Left renal cortex interstitium (tissue), 4 donors: ENCODE measurements at regions not wholly inside any gene's neighbourhood (a gene's known extent, or its start where the extent isn't known, plus 50 kb on each side); places are given as distances from the start of the nearest gene placed in this dataset.

Source experiments
- DNase-seq, 4 donors: peaks; one replicate each; pipeline ENCODE4 v3.0.0-alpha.2; 2013; ENCODE audit warnings: low read depth in 4 of 4, low spot score in 2 of 4, missing footprints in 1 of 4

DNA sequence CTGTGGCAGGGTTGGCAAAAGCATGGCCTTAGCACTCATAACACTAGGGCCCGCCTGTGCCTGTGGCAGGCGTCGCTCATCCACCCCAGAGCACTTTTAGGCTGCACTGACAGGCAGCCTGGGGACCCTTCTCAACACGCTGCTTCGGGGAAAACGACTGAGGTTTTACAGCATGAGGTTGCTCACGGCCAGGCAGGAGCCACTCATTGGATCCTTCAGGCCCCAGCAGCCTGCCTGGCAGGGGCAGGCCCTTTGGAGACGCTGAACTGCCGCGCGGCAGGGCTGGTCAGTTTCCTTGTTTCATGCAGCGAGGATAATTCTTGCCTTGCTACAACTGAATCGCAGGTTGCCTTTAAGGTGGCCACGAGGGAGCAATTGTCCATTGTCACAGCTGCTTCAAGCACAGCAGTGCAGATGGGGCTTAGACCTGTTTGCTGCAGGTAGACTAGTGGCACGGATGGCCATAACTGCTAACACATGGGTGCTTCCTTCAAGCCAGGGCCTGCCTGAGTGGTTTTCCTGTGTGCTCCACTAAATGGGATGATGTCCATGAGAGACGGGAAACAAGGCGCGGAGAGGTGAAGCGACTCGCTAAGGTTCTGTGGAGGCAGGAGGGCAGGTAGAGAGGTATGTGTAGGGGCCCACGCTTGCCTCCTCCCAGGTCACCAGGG, 49.9 kb upstream of the HS6ST1 start:
- no peak for DNase-seq

DNA sequence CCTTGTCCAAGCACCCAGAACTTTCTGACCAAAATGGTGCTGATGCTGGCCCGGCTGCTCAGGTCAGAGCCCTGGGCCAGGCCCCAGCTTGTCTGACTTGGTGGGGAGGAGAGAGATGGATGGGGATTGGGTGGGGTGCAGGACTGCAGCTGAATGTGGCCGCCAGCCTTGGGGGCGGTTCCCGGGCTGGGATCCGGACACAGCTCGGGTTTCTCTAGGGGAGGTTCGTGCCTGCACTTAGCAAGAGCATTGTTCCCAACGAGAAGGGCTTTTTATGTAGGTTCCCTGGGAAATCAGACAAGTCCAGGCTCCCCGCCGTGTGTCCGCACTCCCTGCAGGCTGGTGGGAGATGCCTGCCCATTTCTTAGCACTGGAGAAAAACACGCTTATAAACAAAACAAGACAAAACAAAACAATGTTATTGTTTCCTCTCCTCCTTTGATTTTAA, 50.5 kb upstream of the HS6ST1 start:
- DNase-seq = no peak

DNA sequence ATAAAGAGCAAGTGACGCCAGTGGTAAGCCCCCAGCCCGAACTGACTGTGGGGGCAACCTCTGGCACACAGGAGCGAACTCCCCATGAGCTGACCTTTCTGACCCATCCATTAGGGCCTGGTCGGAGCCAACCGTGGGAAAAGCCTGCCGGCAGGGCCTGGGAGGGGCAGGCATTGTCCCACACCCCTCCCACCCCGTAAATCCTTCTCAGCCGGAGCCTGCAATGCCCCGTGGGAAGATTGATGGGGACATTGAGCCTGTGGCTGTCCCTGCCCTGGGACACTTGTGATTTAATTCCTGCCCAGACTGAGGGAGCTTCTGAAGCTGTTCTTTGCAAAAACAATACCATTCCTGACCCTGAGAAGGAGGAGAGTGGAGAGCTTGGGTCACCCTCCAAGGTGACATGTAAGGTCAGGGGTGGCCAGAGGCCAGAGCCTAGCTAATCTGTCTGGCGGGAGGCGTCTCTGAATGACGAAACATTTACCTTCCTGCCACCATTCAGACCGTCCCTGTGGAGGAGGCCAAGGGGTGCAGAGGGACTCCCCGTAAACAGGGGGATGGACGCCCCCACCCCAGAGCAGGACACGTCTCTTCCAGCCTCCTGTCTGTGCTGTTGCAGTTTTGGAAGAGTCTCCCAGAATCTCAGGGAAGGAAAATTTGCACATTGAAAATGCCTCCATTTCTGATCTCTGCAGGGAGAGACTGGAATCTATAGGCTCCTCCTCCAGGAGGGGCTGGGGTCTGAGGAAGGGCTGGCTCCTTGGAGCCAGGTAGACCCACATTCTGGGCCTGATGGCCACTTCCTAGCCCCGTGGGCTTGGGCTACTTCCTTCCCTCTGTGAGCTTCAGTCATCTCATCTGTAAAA, 51.2 kb upstream of the HS6ST1 start:
- DNase-seq = no peak

DNA sequence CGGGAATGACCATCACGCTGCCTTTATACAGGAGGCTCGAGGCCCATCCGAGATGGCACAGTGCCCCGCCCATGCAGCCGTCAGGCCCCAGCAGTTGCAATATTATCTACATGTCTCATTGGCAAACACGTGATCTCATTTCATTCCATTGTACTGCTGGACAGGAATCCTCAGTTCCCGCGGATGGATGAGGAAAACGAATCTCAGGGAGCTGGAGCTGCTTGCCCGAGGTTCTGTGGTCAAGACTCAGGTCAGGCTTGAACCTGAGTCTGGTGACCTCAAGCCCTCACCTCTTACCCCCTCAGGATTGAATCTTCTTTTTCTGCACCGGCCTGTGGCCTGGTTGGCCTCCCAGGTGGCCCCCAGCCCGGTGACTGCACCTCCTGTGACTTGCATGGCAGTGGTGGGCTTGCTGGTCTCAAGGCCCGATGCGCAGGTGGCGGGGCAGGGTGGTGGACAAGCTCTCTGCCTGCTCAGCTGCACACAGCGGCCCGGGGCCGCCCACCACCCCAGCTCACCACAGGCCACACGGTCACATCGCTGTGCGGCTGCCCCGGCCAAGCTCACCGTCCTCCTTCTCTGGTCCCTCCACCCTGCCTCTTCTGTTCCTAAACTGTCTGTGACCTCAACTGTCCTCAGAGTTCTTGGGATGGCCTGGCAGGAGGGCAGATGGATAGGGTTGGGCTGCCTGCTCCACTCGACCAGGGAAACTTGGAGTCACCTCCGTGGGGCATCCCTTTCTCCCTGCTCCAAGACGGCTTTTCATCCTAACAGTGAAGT, 52.0 kb upstream of the HS6ST1 start:
- DNase-seq = no peak

DNA sequence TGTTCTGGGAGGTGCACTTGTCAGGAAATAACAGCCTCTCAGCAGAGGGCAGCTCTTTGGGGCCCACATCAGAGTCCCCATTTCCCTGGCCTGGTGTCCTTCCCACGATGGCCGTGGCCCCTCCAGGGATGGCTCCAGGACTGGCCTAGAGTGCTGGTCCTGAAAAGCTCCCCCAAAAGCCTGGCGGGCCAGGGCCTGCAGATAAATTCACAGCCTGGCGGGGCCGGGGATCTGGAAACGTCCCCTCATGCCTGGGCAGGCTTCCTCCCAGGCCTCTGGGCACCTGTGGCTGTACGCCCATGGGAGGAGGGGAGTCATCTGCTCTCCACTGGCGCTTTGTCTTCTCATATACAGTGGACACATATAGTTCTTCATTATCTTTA, 52.6 kb upstream of the HS6ST1 start:
- DNase-seq = no peak

DNA sequence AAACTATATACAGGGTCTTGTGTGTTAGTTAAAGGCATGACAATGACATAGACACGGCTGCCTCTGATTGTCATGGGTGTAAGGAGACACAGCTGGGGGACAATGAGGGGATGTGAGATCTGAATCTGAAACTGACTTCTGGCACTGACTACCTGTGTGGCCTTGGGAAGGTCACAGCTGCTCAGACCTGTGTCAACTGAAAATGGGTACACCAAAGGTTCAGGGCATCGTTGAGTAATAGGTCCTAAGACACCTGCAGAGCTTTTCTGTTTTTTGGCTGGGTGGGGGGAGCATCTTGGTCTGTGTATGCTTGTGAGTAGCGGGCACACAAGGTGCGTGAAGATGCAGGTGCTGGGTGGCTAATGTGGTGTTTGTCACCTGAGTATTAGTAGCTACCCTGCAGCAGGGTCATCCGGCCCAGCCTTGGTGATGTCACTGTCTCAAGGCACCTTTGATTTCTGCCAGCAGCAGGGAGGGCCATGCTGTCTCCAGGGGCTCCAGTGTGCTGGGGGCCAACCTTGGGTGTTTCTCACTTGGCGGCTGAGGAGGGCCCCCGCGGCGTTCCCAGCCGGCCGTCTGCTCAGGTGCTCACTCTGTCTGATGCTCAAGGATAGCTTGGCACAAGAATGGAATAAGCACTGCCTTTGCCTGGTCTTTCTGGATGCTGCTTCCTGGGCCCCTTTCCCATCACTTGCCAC, 53.1 kb upstream of the HS6ST1 start:
- DNase-seq = no peak

DNA sequence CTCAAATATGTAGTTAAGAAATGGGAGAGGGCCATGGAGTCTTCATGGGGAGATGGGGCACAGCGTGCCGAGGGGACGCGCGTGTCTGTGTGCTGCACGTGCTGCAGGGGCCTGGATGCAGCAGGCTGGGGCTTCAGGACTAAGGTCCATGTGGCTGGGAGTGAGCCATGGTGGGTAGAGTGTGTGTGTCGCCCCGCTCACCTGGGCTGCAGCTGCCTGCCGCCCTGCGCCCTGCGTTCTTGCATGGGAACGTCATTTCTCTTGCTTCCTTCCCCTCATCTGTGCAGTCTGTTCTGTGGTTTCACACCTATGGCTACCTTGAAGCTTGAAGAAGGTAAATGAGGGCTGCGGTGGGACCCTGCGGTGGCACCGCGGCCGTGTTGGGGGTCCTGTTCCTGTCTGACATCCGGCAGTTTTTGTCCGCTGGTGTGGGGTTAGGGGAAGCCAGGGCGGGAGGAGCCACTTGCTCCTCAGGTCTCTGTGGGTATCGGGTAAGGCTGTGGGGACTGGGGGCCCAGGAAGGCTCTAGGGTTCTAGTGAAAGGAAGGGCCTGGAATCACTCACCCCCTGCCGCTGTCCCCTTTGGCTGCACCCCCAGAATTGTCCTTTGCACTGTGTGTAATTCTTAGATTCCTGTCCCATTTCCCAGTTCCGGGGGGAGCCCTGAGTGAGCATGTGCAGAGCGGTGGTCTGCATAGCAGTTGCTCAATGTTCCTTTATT, 54.1 kb upstream of the HS6ST1 start:
- no peak for DNase-seq

DNA sequence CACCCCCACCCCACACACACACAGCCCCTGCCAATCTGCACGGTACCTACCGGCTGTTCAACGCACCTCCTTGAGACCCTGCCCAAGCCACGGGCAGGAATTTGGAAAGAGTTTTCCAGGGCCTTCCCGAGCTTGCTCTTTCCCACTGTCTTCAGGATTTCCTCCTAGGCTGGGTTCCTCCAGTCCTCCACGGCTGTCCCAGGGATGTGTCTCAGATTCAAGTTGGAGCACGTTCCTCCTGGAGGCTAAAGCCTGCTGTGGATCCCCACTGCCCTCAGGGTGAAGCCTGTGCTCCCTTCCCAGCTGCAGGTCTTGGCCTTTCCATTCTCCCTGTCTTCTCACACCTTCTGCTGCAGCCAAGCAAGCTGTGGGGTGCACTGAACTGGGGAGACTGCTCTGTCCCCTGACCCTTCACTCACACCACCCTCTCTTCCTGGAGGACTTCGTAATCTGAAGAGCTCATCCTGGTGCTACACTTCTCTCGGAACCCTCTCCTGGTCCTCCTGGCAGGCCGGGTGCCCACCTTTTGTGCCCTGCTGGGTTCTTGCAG, 54.9 kb upstream of the HS6ST1 start:
- no peak for DNase-seq

DNA sequence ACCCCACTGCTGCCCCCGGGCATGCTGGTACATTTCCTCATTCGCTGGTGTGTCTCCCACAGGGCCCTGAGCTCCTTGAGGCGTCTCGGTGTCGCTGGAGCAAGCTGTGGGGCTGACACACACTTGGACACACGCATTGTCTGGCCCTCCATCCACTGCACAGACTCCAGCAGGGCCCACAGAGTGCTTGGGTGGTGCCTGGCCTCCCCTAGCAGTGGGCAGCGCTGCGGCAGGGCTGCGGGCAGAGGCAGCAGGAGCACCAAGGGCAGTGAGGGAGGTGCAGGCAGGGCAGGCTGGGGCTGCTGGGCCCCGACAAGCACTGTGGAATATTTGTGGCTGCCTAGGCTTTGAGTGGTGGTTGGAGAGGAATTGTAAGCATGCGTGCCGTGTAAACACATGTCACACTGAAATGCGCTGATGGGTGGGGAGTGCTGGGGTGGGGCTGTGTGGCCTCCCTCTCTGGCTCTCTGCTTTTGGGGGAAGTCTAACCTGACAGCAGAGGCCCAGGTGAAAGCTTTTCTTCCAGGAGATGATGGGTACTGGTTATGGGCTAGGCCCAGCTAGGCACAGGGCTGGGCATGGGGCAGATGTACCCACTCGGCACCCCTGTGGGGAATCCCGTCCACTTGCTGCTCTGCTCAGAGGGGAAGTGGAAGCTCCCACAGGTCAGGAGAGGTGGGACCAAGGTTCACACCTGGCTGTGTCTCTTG, 55.5 kb upstream of the HS6ST1 start:
- no peak for DNase-seq

DNA sequence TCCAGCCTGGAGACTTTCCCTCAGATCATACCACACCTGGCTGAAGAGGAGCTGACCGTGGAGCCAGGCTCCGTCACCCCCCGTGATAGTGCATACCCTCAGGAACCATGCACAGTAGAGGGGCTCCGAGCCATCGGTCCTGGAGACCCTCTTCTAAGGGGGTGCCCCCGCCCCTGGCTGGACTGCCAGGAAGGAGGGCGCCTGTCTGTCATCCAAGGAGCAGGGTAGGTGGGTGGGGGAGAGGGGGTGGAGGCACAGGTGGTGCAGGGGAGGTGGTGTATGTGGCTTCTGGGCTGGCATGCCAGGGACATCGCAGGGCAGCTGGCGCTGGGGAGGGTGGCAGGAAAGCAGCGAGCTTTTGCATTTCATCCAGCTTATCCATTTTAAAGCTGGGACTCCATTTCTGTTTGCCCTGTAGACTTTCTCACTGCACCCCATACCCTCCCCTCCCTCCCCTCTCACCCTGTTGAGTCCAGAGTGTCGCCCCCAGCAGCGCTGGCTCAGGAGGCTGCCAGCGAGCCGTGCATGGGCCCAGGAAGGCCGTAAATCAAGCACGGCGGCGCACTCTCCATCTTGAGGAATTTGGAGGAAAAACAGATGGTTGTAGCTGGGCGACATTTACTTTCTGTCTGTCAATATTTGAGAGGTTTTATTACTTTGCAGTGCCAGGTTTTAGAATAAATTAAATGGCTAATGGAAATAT, 56.2 kb upstream of the HS6ST1 start:
- DNase-seq = no peak

DNA sequence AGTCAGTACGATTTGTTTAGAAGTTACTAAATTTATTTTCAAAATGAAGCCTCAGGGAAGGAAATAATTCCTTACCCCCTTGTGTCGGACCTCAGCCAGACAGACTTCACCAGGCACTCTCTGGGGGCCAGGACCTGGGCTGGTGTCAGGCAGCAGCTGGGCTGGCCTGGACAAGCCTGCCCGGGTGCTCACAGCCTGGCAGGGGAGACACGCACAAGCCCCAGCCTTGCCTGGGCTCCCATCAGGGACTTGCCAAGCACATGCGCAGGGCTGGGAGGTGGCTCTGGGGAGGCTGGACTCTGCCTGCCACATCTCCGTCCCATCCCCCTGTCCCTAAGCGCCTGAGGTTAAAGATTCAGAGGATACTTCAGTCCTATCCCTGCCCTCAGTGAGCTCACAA, 56.8 kb upstream of the HS6ST1 start:
- DNase-seq = no peak

DNA sequence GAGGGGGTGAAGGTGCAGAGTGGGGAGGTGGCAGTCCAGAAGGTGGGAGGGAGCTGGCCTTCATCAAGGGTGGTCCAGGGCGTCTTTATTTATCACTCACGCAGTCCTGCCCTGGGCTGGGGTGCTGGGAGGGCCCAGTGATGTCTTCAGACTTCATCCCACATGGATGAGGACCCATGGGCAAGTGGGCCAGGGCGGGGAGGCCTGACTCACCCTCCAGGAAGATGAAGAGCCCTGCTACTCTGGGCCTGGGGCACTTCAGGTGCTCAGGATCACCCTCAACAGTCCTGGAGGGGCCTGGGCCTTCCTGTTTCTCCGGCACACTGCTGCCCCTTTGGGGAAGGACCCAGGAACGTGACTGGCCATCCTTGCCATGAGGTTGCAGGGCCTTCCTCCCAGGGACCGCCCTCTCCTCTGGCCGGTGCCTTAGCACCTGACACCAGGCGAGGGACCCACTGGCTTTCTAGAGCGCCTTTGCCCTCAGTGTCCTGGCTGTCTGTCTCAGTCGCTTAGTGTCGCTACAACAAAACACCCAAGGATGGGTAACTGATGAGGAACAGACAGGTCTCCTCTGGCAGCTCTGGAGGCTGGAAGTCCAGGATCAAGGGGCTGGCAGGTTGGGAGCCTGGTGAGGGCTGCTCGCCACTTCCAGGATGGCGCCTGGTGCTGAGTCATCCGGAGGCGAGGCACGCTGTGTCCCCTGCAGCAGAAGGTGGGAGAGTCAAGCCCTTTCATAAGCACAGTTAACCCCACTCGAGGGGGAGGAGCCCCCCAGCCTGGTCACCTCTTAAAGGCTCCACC, 57.8 kb upstream of the HS6ST1 start:
- no peak for DNase-seq

DNA sequence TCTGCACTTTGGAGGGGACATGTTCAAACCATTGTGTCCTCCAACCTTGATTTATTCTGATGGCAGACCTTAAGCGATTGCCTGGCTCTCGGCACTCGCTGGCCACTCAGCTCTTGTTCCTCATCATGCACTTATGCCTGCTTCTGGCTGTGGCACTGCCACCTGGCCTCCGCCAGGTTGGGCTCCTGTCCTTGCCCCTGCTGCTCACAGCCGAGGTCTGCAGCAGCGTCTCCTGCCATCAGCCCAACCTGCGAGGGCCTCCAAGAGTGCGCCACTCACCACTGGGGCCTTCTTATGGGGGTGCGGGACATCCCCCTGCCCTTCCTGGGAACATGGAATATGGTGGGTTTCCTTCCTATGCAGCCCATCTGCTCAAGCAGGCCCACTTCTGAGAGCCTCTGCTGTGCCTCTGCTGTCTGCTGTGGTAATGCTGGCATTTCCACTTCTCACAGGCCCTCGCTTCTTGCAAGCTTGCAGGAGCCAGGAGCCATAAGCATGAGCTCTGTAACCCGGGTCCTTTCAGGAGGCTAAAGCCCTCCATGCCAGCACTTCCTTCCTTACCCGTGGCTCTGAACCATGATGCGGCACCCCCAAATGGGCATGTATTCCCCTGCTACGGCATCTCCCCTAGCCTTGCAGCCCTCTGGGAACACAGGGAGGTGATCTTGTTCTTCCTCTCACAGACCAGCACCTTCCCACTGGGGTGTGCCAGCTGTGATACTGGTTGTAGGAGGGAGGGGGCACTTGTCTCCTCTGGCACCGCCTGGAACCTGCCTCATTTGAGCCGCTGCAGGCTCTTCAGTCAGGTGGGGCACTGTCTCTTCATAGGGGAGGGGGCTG, 58.6 kb upstream of the HS6ST1 start:
- no peak for DNase-seq

DNA sequence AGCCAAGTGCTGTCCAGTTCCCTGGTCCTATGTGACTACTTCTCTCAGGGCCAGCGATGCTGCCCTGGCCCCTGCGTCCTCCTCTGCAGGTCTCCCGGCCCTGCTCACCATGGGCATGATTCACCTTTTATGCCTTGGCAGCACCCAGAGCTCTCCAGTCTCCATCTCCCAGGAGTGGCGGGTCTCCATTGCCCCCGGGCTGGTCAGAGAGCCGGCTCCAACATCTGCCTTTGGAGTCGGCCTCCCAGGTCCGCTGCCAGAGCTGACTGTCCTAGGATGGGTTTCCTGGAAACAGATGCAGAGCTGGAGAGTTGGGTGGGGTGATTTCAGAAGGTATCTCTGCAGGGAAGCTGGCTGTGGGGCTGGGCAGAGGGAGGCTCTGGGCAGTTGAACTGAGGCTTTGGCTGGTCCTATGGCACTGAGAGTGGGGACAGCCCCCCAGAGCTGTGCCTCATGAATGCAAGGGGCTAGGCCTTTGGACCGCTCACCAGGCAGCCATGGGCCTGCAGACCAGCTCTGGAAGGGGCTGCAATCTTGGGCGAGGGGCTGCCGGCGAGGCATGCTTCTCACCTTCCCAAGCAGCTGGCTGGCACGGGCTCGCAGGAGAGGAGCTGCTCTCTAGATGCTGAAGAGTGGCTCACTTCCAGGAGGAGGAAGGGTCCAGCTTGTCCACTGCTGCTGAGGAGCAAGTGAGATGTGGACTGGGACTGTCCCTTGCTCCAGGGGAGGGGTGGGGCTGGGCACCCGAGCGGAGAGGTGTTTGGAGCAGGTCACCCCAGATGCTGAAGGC, 59.8 kb upstream of the HS6ST1 start:
- DNase-seq = no peak

DNA sequence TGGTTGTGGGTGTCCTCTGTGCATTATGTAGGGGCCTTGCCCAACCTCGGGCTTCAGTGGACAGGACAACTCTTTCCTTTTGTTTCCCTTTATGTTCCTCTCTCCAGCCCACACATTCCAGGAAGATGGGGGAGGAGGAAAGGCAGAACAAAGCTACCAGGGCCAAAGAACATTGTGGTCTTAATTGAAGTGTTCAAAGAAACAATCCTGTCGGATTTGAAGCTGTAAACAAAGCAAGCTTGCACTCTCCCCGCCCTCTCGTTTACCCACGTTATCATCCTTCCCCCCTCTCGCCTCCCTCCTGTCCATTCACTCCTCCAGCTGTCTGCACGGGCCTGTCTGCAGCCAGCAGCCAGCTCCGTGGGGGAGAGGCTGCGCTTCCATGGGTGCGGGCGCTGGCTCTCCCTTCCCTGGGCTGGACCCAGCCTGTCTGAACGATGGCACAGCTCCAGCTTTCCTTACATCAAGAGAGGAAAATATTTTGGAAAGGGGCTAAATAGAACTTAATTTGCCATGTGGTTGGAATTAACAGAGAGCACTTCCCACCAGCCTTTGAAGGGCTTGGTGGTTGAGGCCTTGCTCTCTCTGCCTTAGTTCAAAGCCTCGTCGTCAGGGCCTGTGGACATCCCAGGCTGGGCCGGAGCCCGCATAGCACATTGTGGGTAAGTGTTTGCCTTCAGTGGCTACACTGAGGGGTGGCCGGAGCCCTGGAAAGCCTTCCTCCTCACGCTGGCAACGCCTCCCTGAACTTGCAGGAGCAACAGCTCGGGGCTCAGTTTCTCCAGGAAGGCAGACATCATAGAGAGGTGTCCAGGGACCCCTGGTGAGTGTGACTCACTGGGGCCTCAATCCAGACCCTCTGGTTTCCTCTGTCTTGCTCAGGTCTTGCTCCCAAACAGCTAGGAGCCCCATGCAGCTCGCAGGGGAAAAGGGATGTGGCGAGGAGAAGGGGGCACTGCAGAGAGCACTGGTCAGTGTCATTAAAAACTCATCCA, 60.6 kb upstream of the HS6ST1 start:
- DNase-seq = peak in 1 of 4 donors; percentile 35
